A673 (cell line): ENCODE measurements at regions not wholly inside any gene's neighbourhood (a gene's known extent, or its start where the extent isn't known, plus 50 kb on each side); places are given as distances from the start of the nearest gene placed in this dataset.

Source experiments
- CTCF ChIP-seq: fragments of 300-800, 200-600 bp; sonication (generic); conservative IDR thresholded peaks from 2 replicates; pipeline ENCODE4 v1.5.1; 2017; ENCODE audit warnings: low read depth, mild to moderate bottlenecking, antibody characterized with exemption, low read length, moderate library complexity, mixed read lengths
- EZH2 ChIP-seq: fragments of 200-600 bp; sonication (generic); IDR thresholded peaks from 2 replicates; pipeline ENCODE4 v1.6.1; 2017; ENCODE audit warnings: borderline replicate concordance, low read depth, mild to moderate bottlenecking, mixed read lengths, antibody characterized with exemption, low read length; ENCODE audit not compliant: poor library complexity, severe bottlenecking

- TF ChIP-seq CTCF (no peak), EZH2 (no peak)
Measured at GRCh38 chr5:33033516-33033915, 322.4 kb downstream of the NPR3 start.
